ENCODE measurements at regions not wholly inside any gene's neighbourhood (a gene's known extent, or its start where the extent isn't known, plus 50 kb on each side); places are given as distances from the start of the nearest gene placed in this dataset.

- no peak overlapping the region for H3K9ac ChIP-seq (ENCODE audit: low read length)
- H3K9me2 ChIP-seq (ENCODE audit: insufficient read depth, low read length) = no peaks in the 10 kb centered on the region
- no peaks in the 10 kb centered on the region for H3K9me3 ChIP-seq (ENCODE audit: low read length)
- no peak overlapping the region for H3K4me2 ChIP-seq (ENCODE audit: low read length)
- no peak overlapping the region for H3K4me3 ChIP-seq (ENCODE audit: low read length)
- H3F3A ChIP-seq (ENCODE audit: insufficient read depth, low read length, poor library complexity, severe bottlenecking) = no peaks in the 10 kb centered on the region
- H3K79me2 ChIP-seq (replicated peaks; ENCODE audit: insufficient read depth, low read length) = no peaks in the 10 kb centered on the region
- TF ChIP-seq RAD21 (conservative IDR thresholded peaks at IDR 0.05) (no peak), MXI1 (conservative IDR thresholded peaks at IDR 0.05; ENCODE audit: poor library complexity, severe bottlenecking) (no peak), POLR2AphosphoS5 (IDR thresholded peaks at IDR 0.05) (no peak), EP300 (conservative IDR thresholded peaks at IDR 0.05; ENCODE audit: poor library complexity, severe bottlenecking) (no peak), CTCF (IDR thresholded peaks at IDR 0.05; ENCODE audit: poor library complexity, severe bottlenecking) (no peak), EZH2 (IDR thresholded peaks at IDR 0.05; ENCODE audit: borderline replicate concordance, insufficient read depth, low read length, poor library complexity, severe bottlenecking) (no peak), TAF1 (IDR thresholded peaks at IDR 0.05; ENCODE audit: low read depth) (no peak), SMC3 (conservative IDR thresholded peaks at IDR 0.05; ENCODE audit: poor library complexity) (no peak), REST (IDR thresholded peaks at IDR 0.05; ENCODE audit: borderline replicate concordance) (no peak)
- no peaks in the 10 kb centered on the region for H3K27me3 ChIP-seq (ENCODE audit: insufficient read depth, low read depth, low read length)
- H4K20me1 ChIP-seq (ENCODE audit: insufficient read depth) = no peaks in the 10 kb centered on the region
- H3K36me3 ChIP-seq (ENCODE audit: insufficient read depth, low read length) = no peaks in the 10 kb centered on the region
- no peak overlapping the region for H3K27ac ChIP-seq (ENCODE audit: low read length)
- no peak overlapping the region for H2AFZ ChIP-seq (ENCODE audit: low read depth, low read length)
These were observed 89.6 kb upstream of the API5 start for GRCh38 chr11:43222215-43222614.

- Histone ChIP-seq H4K20me1 (ENCODE audit: insufficient read depth) (no peaks in the 10 kb centered on the region), H3K79me2 (replicated peaks; ENCODE audit: insufficient read depth, low read length) (no peaks in the 10 kb centered on the region), H3K4me2 (ENCODE audit: low read length) (no peak overlapping the region), H3K9ac (ENCODE audit: low read length) (no peak overlapping the region), H3K27me3 (ENCODE audit: insufficient read depth, low read depth, low read length) (no peaks in the 10 kb centered on the region), H3K9me3 (ENCODE audit: low read length) (no peaks in the 10 kb centered on the region), H3K4me3 (ENCODE audit: low read length) (no peak overlapping the region), H3F3A (ENCODE audit: insufficient read depth, low read length, poor library complexity, severe bottlenecking) (no peaks in the 10 kb centered on the region), H2AFZ (ENCODE audit: low read depth, low read length) (no peak overlapping the region), H3K36me3 (ENCODE audit: insufficient read depth, low read length) (no peaks in the 10 kb centered on the region), H3K27ac (ENCODE audit: low read length) (no peak overlapping the region), H3K9me2 (ENCODE audit: insufficient read depth, low read length) (no peaks in the 10 kb centered on the region)
- TF ChIP-seq CTCF (IDR thresholded peaks at IDR 0.05; ENCODE audit: poor library complexity, severe bottlenecking) = no peak
- TF ChIP-seq TAF1 (IDR thresholded peaks at IDR 0.05; ENCODE audit: low read depth) = no peak
- TF ChIP-seq EP300 (conservative IDR thresholded peaks at IDR 0.05; ENCODE audit: poor library complexity, severe bottlenecking) = no peak
- no peak for TF ChIP-seq SMC3 (conservative IDR thresholded peaks at IDR 0.05; ENCODE audit: poor library complexity)
These were observed 88.8 kb upstream of the API5 start for GRCh38 chr11:43223026-43223425.
